Calu3 (cell line): ENCODE measurements at regions not wholly inside any gene's neighbourhood (a gene's known extent, or its start where the extent isn't known, plus 50 kb on each side); places are given as distances from the start of the nearest gene placed in this dataset.

ENCODE experiments used
- BruUV-seq: library from RNA; stranded (reverse); fragments of 400-500 nt; replicated peaks from 2 replicates; lab custom pipeline; 2021; lab: Mats Ljungman, UMichigan
- CTCF ChIA-PET: fragments of 300-600 bp; sonication (Branson Sonifier 250); formaldehyde crosslinking; loops from one replicate; lab custom pipeline; 2022; ENCODE audit warnings: antibody characterized with exemption; lab: Charles Lee
- DNase-seq: peaks from one replicate; pipeline ENCODE4 v3.0.0; 2022
- H3K27ac Mint-ChIP-seq: one replicate; pipeline ENCODE4 v1.8.0; 2022; ENCODE audit warnings: mixed read lengths; ENCODE audit not compliant: unreplicated experiment
- H3K27me3 Mint-ChIP-seq: one replicate; pipeline ENCODE4 v1.8.0; 2022; ENCODE audit warnings: mixed read lengths; ENCODE audit not compliant: unreplicated experiment
- H3K36me3 Mint-ChIP-seq: one replicate; pipeline ENCODE4 v1.8.0; 2022; ENCODE audit warnings: mild to moderate bottlenecking, moderate library complexity, mixed read lengths; ENCODE audit not compliant: insufficient read depth, unreplicated experiment
- H3K4me1 Mint-ChIP-seq: one replicate; pipeline ENCODE4 v1.8.0; 2022; ENCODE audit warnings: mild to moderate bottlenecking, low read depth, mixed read lengths; ENCODE audit not compliant: unreplicated experiment
- H3K4me3 Mint-ChIP-seq: one replicate; pipeline ENCODE4 v1.8.0; 2022; ENCODE audit warnings: mild to moderate bottlenecking, low read depth, moderate library complexity, mixed read lengths; ENCODE audit not compliant: unreplicated experiment
- H3K9me3 Mint-ChIP-seq: one replicate; pipeline ENCODE4 v1.8.0; 2022; ENCODE audit warnings: low read depth, mixed read lengths; ENCODE audit not compliant: unreplicated experiment
- intact Hi-C: fragments of 100-400 bp; cut with micrococcal nuclease; formaldehyde crosslinking; loops from one replicate; pipeline ENCODE4 v1.10.0; 2022; ENCODE audit not compliant: unreplicated experiment
- TF ChIP-seq, protein P1 (sequence below): fragments of 200-600 bp; IDR thresholded peaks from one replicate; pipeline ENCODE4 v1.8.0; 2022; ENCODE audit warnings: antibody characterized with exemption; ENCODE audit not compliant: unreplicated experiment

DNA sequence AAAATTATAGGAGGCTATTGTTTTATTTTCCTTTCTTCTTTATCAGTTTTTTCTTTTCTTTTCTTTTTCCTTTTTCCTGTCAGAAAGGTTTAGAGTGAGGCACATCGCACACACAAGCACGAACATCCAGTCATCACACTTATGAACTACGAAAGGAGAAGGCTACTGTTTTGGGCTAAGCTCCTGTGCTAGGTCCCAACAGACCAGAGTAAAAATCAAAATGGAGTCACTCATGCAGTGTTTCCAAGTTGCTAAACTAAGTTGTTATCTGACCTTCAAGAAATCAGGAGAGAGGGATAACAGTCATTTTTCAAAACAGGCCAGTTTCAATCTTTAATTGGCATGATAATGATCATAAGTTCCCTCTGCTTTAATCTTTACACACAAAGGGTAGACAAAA lies 93.6 kb downstream of the CD24 start:
- CTCF ChIA-PET: no interaction called here
- Mint-ChIP-seq H3K27me3 (no peaks in the 10 kb centered on the region), H3K4me3 (no peak overlapping the region), H3K9me3 (peaks cover 9% of the 10 kb centered on the region), H3K27ac (no peak overlapping the region), H3K36me3 (peaks cover 4% of the 10 kb centered on the region), H3K4me1 (peaks cover 35% of the 10 kb centered on the region)
- TF ChIP-seq, protein P1, sequence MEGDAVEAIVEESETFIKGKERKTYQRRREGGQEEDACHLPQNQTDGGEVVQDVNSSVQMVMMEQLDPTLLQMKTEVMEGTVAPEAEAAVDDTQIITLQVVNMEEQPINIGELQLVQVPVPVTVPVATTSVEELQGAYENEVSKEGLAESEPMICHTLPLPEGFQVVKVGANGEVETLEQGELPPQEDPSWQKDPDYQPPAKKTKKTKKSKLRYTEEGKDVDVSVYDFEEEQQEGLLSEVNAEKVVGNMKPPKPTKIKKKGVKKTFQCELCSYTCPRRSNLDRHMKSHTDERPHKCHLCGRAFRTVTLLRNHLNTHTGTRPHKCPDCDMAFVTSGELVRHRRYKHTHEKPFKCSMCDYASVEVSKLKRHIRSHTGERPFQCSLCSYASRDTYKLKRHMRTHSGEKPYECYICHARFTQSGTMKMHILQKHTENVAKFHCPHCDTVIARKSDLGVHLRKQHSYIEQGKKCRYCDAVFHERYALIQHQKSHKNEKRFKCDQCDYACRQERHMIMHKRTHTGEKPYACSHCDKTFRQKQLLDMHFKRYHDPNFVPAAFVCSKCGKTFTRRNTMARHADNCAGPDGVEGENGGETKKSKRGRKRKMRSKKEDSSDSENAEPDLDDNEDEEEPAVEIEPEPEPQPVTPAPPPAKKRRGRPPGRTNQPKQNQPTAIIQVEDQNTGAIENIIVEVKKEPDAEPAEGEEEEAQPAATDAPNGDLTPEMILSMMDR: no peak
- no peak for DNase-seq
- intact Hi-C loops: loop anchor here (5.0 to 10.0 kb wide), 2 partner anchors 41 to 276 kb away; no protein-coding TSS in a partner anchor
- no TSS peak for BruUV-seq

DNA sequence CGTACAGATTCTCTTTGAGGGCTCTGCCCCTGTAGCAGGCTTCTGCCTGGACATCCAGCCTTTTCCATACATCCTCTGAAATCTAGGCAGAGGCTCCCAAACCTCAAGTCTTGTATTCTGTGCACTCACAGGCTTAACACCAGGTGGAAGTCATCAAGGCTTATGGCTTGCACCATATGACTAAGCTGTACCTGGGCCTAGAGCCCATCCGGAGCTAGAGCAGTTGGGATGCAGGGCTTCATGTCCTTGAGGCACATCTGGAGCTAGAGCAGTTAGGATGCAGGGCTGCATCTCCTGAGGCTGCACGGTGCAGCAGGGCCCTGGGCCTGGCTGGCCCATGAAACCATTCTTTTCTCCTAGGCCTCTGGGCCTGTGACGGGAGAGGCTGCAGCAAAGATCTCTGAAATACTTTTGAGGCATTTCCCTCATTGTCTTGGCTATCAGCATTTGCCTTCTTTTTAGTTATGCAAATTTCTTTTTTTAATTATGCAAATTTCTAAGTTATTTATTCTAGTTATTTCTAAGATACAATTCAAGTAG lies 98.7 kb downstream of the CD24 start:
- Mint-ChIP-seq H3K4me1 (peaks cover 26% of the 10 kb centered on the region), H3K9me3 (peaks cover 9% of the 10 kb centered on the region), H3K27ac (no peak overlapping the region), H3K27me3 (no peaks in the 10 kb centered on the region), H3K4me3 (no peak overlapping the region), H3K36me3 (peaks cover 1% of the 10 kb centered on the region)
- CTCF ChIA-PET: interaction anchor here (0.6 kb wide), 1 partner anchor 74 kb away, joined by 5 read pairs; no protein-coding TSS in a partner anchor
- TF ChIP-seq, protein P1: no peak
- DNase-seq: no peak
- intact Hi-C loops: no loop called here
- BruUV-seq: no TSS peak

DNA sequence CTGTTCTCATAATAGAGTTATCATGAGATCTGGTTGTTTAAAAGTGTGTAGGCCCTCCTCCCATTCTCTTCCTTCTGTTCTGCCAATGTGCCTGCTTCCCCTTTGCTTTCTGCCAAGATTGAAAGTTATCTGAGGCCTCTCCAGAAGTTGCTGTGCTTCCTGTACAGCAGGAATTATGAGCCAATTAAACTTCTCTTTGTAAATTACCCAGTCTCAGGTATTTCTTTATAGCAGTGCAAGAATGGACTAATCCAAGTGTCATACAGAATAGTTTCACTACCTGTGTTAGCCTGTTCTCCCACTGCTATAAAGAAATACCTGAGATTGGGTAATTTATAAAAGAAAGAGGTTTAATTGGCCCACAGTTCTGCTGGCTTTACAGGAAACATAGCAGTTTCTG lies 100.0 kb downstream of the CD24 start:
- Mint-ChIP-seq H3K9me3 (peaks cover 9% of the 10 kb centered on the region), H3K4me3 (no peak overlapping the region), H3K27ac (no peak overlapping the region), H3K36me3 (peaks cover 6% of the 10 kb centered on the region), H3K27me3 (no peaks in the 10 kb centered on the region), H3K4me1 (peaks cover 39% of the 10 kb centered on the region)
- TF ChIP-seq, protein P1: no peak
- CTCF ChIA-PET: no interaction called here
- no TSS peak for BruUV-seq
- DNase-seq: no peak
- intact Hi-C loops: loop anchor here (5.0 kb wide), 2 partner anchors 38 to 142 kb away; no protein-coding TSS in a partner anchor

DNA sequence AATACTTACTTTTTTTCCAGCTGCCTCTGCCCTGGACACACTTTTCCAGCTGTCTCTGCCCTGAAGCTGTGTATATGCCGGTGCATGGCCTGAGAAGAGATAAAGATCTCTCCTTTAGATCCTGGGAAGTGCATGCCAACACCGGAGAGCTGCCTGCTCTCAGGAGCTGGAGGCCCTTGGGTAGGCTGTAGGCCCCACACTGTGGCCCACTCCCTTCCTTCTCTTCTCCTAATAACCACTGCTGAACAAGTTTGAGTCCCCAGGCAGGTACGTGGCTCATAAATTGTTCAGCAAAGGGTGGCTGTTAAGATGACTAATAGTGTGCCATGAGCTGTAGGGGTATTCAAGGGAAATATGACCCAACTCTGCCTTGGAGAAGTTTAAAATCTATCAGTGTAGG lies 102.5 kb downstream of the CD24 start:
- Mint-ChIP-seq H3K4me3 (no peak overlapping the region), H3K36me3 (peaks cover 6% of the 10 kb centered on the region), H3K27me3 (no peaks in the 10 kb centered on the region), H3K27ac (peak overlapping the region; percentile 68), H3K4me1 (peaks cover 52% of the 10 kb centered on the region), H3K9me3 (peaks cover 13% of the 10 kb centered on the region)
- TF ChIP-seq, protein P1: no peak
- DNase-seq: no peak
- no TSS peak for BruUV-seq
- intact Hi-C loops: loop anchor here (5.0 kb wide), 2 partner anchors 40 to 140 kb away; no protein-coding TSS in a partner anchor
- CTCF ChIA-PET: interaction anchor here (0.7 to 0.9 kb wide), 4 partner anchors 13 to 268 kb away, joined by 3 to 7 read pairs (median 4); no protein-coding TSS in a partner anchor
